Stimulated activated CD8-positive, alpha-beta memory T cell treated with anti-CD3 and anti-CD28 coated beads, Interleukin-4, amount 100 ng/mL, for 48 hours (primary cell): ENCODE measurements at regions not wholly inside any gene's neighbourhood (a gene's known extent, or its start where the extent isn't known, plus 50 kb on each side); places are given as distances from the start of the nearest gene placed in this dataset.
A peak's percentile ranks its signal among the peaks of the same experiment; 100 is the strongest.

ENCODE experiments used
- DNase-seq: peaks from one replicate; pipeline ENCODE4 v3.0.0-alpha.2; 2020

GRCh38 chr4:20412072-20412471 lies 160.4 kb downstream of the SLIT2 start:
- no peak for DNase-seq

- DNase-seq, result no peak
Measured at GRCh38 chr4:20416800-20417199, 165.1 kb downstream of the SLIT2 start.

GRCh38 chr4:20418861-20419451 lies 167.3 kb downstream of the SLIT2 start:
- DNase-seq, result no peak

- no peak for DNase-seq
Measured at GRCh38 chr4:20420916-20421602, 169.4 kb downstream of the SLIT2 start.

- DNase-seq, result no peak
Measured at GRCh38 chr4:20421603-20421985, 169.9 kb downstream of the SLIT2 start.

GRCh38 chr4:20422398-20422797 lies 170.7 kb downstream of the SLIT2 start:
- DNase-seq, result peak; percentile 28

- no peak for DNase-seq
Measured at GRCh38 chr4:20423420-20423819, 171.7 kb downstream of the SLIT2 start.

GRCh38 chr4:20426028-20426427 lies 174.3 kb downstream of the SLIT2 start:
- no peak for DNase-seq

- DNase-seq, result no peak
Measured at GRCh38 chr4:20428436-20429160, 176.9 kb downstream of the SLIT2 start.

GRCh38 chr4:20430259-20430941 lies 178.7 kb downstream of the SLIT2 start:
- no peak for DNase-seq

- no peak for DNase-seq
Measured at GRCh38 chr4:20431543-20431951, 179.8 kb downstream of the SLIT2 start.

GRCh38 chr4:20432088-20432487 lies 180.4 kb downstream of the SLIT2 start:
- no peak for DNase-seq

- no peak for DNase-seq
Measured at GRCh38 chr4:20433097-20433705, 181.5 kb downstream of the SLIT2 start.

- no peak for DNase-seq
Measured at GRCh38 chr4:20440170-20440569, 188.5 kb downstream of the SLIT2 start.

- no peak for DNase-seq
Measured at GRCh38 chr4:20443015-20443805, 191.5 kb downstream of the SLIT2 start.

GRCh38 chr4:20444599-20445337 lies 193.1 kb downstream of the SLIT2 start:
- DNase-seq, result no peak

- DNase-seq, result no peak
Measured at GRCh38 chr4:20445933-20446723, 194.4 kb downstream of the SLIT2 start.

- no peak for DNase-seq
Measured at GRCh38 chr4:20447103-20447502, 195.4 kb downstream of the SLIT2 start.

GRCh38 chr4:20451986-20452385 lies 200.3 kb downstream of the SLIT2 start:
- no peak for DNase-seq

GRCh38 chr4:20454515-20454914 lies 202.8 kb downstream of the SLIT2 start:
- no peak for DNase-seq

GRCh38 chr4:20456407-20456806 lies 204.7 kb downstream of the SLIT2 start:
- no peak for DNase-seq
